ENCODE measurements at regions not wholly inside any gene's neighbourhood (a gene's known extent, or its start where the extent isn't known, plus 50 kb on each side); places are given as distances from the start of the nearest gene placed in this dataset.

GRCh38 chr9:99736291-99736690 is 85.4 kb upstream of the NR4A3 start:
- TF ChIP-seq CTCF (IDR thresholded peaks at IDR 0.05; ENCODE audit: low read depth, low read length, poor library complexity, severe bottlenecking) (no peak), EZH2phosphoT487 (IDR thresholded peaks at IDR 0.05; ENCODE audit: borderline replicate concordance, low read length) (no peak)

Data from DOHH2 (cell line).